Prostate gland (tissue), 2 donors: ENCODE measurements at regions not wholly inside any gene's neighbourhood (a gene's known extent, or its start where the extent isn't known, plus 50 kb on each side); places are given as distances from the start of the nearest gene placed in this dataset.

Experiments used
- CTCF ChIP-seq, 4 experiments: fragments of 200-600 bp in 2 of 4; fragments of 450-650 bp in 2 of 4; sonication (generic) in 2 of 4; IDR thresholded peaks; 1 replicate in 3 of 4; 2 replicates in 1 of 4; pipeline ENCODE4 v1.5.1; 2016 to 2019; ENCODE audit warnings: antibody characterized with exemption in 4 of 4, mild to moderate bottlenecking in 2 of 4, moderate library complexity in 2 of 4
- POLR2A ChIP-seq: fragments of 450-650 bp; IDR thresholded peaks from one replicate; pipeline ENCODE4 v1.6.1; 2016; ENCODE audit warnings: antibody characterized with exemption, mild to moderate bottlenecking
- POLR2AphosphoS5 ChIP-seq: sonication (generic); formaldehyde crosslinking; IDR thresholded peaks from one replicate; pipeline ENCODE4 v1.6.1; 2017; ENCODE audit warnings: antibody characterized with exemption

- TF ChIP-seq CTCF (IDR thresholded peaks at IDR 0.05): no peak
- no peak for TF ChIP-seq POLR2A
- TF ChIP-seq POLR2AphosphoS5: no peak
Observed at GRCh38 chr2:8174641-8175257, 507.1 kb upstream of the ID2 start.
